ENCODE measurements at regions not wholly inside any gene's neighbourhood (a gene's known extent, or its start where the extent isn't known, plus 50 kb on each side); places are given as distances from the start of the nearest gene placed in this dataset.
A peak's percentile ranks its signal among the peaks of the same experiment; 100 is the strongest.

GRCh38 chr17:78305801-78306200 lies 54.1 kb downstream of the SOCS3 start:
- Histone ChIP-seq H3K36me3 (no peaks in the 10 kb centered on the region), H3K4me1 (peaks cover 0 to 10% of the 10 kb centered on the region in 2 donors), H3K4me3 (replicated peaks in 1 of 3) (no peak overlapping the region), H3K27ac (no peak overlapping the region), H3K27me3 (no peaks in the 10 kb centered on the region), H3K9me3 (no peaks in the 10 kb centered on the region)
- DNase-seq = no peak
- TF ChIP-seq POLR2A (IDR thresholded peaks at IDR 0.05) (no peak), CTCF (IDR thresholded peaks at IDR 0.05) (no peak)
- WGBS, 2 donors = 93 to 94% methylated on average over 5 of the region's 5 CpGs
- intact Hi-C loops (cut with DNase I) = no loop called here

- DNase-seq = peak; percentile 15 to 17
- Histone ChIP-seq H3K4me1 (peaks cover 0 to 10% of the 10 kb centered on the region in 2 donors), H3K4me3 (replicated peaks in 1 of 3) (no peak overlapping the region), H3K9me3 (no peaks in the 10 kb centered on the region), H3K27me3 (no peaks in the 10 kb centered on the region), H3K36me3 (no peaks in the 10 kb centered on the region), H3K27ac (no peak overlapping the region)
- intact Hi-C loops (cut with DNase I) = no loop called here
- TF ChIP-seq POLR2A (IDR thresholded peaks at IDR 0.05) (no peak), CTCF (IDR thresholded peaks at IDR 0.05) (no peak)
- WGBS, 2 donors = 51 to 74% methylated on average over 7 to 9 of the region's 9 CpGs
These were observed 55.3 kb downstream of the SOCS3 start for GRCh38 chr17:78304549-78305037.

GRCh38 chr17:78302478-78302877 lies 57.4 kb downstream of the SOCS3 start:
- WGBS, 2 donors = 95 to 99% methylated on average over 5 of the region's 5 CpGs
- H3K9me3 ChIP-seq = no peaks in the 10 kb centered on the region

GRCh38 chr17:78301821-78302213 lies 58.1 kb downstream of the SOCS3 start:
- TF ChIP-seq CTCF (IDR thresholded peaks at IDR 0.05) (no peak), POLR2A (IDR thresholded peaks at IDR 0.05) (no peak)
- intact Hi-C loops (cut with DNase I) = no loop called here
- no peaks in the 10 kb centered on the region for H3K9me3 ChIP-seq
- no peak overlapping the region for H3K4me3 ChIP-seq (replicated peaks in 1 of 3)
- 87 to 92% methylated on average over 3 to 11 of the region's 11 CpGs for WGBS, 2 donors
- no peaks in the 10 kb centered on the region for H3K27me3 ChIP-seq
- no peaks in the 10 kb centered on the region for H3K36me3 ChIP-seq
- no peak overlapping the region for H3K27ac ChIP-seq
- no peaks in the 10 kb centered on the region for H3K4me1 ChIP-seq
- DNase-seq = no peak

More at GRCh38 chr17:78302478-78302877, 57.4 kb downstream of the SOCS3 start:
- TF ChIP-seq CTCF (IDR thresholded peaks at IDR 0.05) = no peak
- TF ChIP-seq POLR2A (IDR thresholded peaks at IDR 0.05) = no peak
- Histone ChIP-seq H3K36me3 (no peaks in the 10 kb centered on the region), H3K4me3 (replicated peaks in 1 of 3) (no peak overlapping the region), H3K4me1 (no peaks in the 10 kb centered on the region), H3K27ac (no peak overlapping the region), H3K27me3 (no peaks in the 10 kb centered on the region)
- DNase-seq = no peak
- intact Hi-C loops (cut with DNase I) = no loop called here

GRCh38 chr17:78300962-78301820 lies 58.7 kb downstream of the SOCS3 start:
- no peaks in the 10 kb centered on the region for H3K36me3 ChIP-seq
- H3K27ac ChIP-seq = no peak overlapping the region
- H3K4me3 ChIP-seq (replicated peaks in 1 of 3) = no peak overlapping the region
- intact Hi-C loops (cut with DNase I) = no loop called here
- no peak for TF ChIP-seq CTCF (IDR thresholded peaks at IDR 0.05)
- no peak for TF ChIP-seq POLR2A (IDR thresholded peaks at IDR 0.05)
- DNase-seq = no peak
- H3K9me3 ChIP-seq = no peaks in the 10 kb centered on the region
- no peaks in the 10 kb centered on the region for H3K27me3 ChIP-seq
- WGBS, 2 donors = 89 to 91% methylated on average over 17 to 19 of the region's 19 CpGs
- no peaks in the 10 kb centered on the region for H3K4me1 ChIP-seq
